ENCODE measurements at regions not wholly inside any gene's neighbourhood (a gene's known extent, or its start where the extent isn't known, plus 50 kb on each side); places are given as distances from the start of the nearest gene placed in this dataset.

GRCh38 chr12:64937452-64937851 lies 113.0 kb downstream of the TBC1D30 start:
- no peak for DNase-seq (ENCODE audit: low read depth in 1 of 2, low spot score in 1 of 2)
- no peak for TF ChIP-seq POLR2AphosphoS5 (IDR thresholded peaks at IDR 0.05; ENCODE audit: low read depth)
- no peak for TF ChIP-seq GABPA (IDR thresholded peaks at IDR 0.05; ENCODE audit: low read depth)
- TF ChIP-seq CTCF (IDR thresholded peaks at IDR 0.05; ENCODE audit: insufficient read depth, low read length): no peak
- TF ChIP-seq REST (IDR thresholded peaks at IDR 0.05; ENCODE audit: insufficient replicate concordance, low read depth): no peak
- no peak for TF ChIP-seq SPI1 (IDR thresholded peaks at IDR 0.05; ENCODE audit: borderline replicate concordance, low read depth)
- H3K27ac ChIP-seq (replicated peaks): no peak overlapping the region
- peaks cover 5% of the 10 kb centered on the region for H3K27me3 ChIP-seq (ENCODE audit: insufficient read depth, poor library complexity, severe bottlenecking)
- no peak overlapping the region for H3K4me3 ChIP-seq (replicated peaks; ENCODE audit: insufficient read depth, low read length)

- no peak overlapping the region for H3K4me3 ChIP-seq (replicated peaks; ENCODE audit: insufficient read depth, low read length)
- no peak overlapping the region for H3K27ac ChIP-seq (replicated peaks)
- peaks cover 5% of the 10 kb centered on the region for H3K27me3 ChIP-seq (ENCODE audit: insufficient read depth, poor library complexity, severe bottlenecking)
- DNase-seq (ENCODE audit: low read depth in 1 of 2, low spot score in 1 of 2): no peak
- TF ChIP-seq SPI1 (IDR thresholded peaks at IDR 0.05; ENCODE audit: borderline replicate concordance, low read depth): no peak
- no peak for TF ChIP-seq GABPA (IDR thresholded peaks at IDR 0.05; ENCODE audit: low read depth)
- TF ChIP-seq REST (IDR thresholded peaks at IDR 0.05; ENCODE audit: insufficient replicate concordance, low read depth): no peak
Observed at GRCh38 chr12:64938179-64938578, 113.7 kb downstream of the TBC1D30 start.

GRCh38 chr12:64943686-64944085 lies 119.2 kb downstream of the TBC1D30 start:
- DNase-seq (ENCODE audit: low read depth in 1 of 2, low spot score in 1 of 2): peak in 1 of 2 experiments; percentile 36
- Histone ChIP-seq H3K27me3 (ENCODE audit: insufficient read depth, poor library complexity, severe bottlenecking) (peaks cover 8% of the 10 kb centered on the region), H3K4me3 (replicated peaks; ENCODE audit: insufficient read depth, low read length) (no peak overlapping the region), H3K27ac (replicated peaks) (no peak overlapping the region)
- TF ChIP-seq GABPA (IDR thresholded peaks at IDR 0.05; ENCODE audit: low read depth) (no peak), POLR2AphosphoS5 (IDR thresholded peaks at IDR 0.05; ENCODE audit: low read depth) (peak; percentile 98), CTCF (IDR thresholded peaks at IDR 0.05; ENCODE audit: insufficient read depth, low read length) (no peak), SPI1 (IDR thresholded peaks at IDR 0.05; ENCODE audit: borderline replicate concordance, low read depth) (no peak)

GRCh38 chr12:64944966-64945365 lies 120.5 kb downstream of the TBC1D30 start:
- Histone ChIP-seq H3K27me3 (ENCODE audit: insufficient read depth, poor library complexity, severe bottlenecking) (peaks cover 8% of the 10 kb centered on the region), H3K27ac (replicated peaks) (no peak overlapping the region), H3K4me3 (replicated peaks; ENCODE audit: insufficient read depth, low read length) (no peak overlapping the region)
- TF ChIP-seq POLR2AphosphoS5 (IDR thresholded peaks at IDR 0.05; ENCODE audit: low read depth) (no peak), GABPA (IDR thresholded peaks at IDR 0.05; ENCODE audit: low read depth) (no peak), CTCF (IDR thresholded peaks at IDR 0.05; ENCODE audit: insufficient read depth, low read length) (no peak), REST (IDR thresholded peaks at IDR 0.05; ENCODE audit: insufficient replicate concordance, low read depth) (no peak), SPI1 (IDR thresholded peaks at IDR 0.05; ENCODE audit: borderline replicate concordance, low read depth) (no peak)
- DNase-seq (ENCODE audit: low read depth in 1 of 2, low spot score in 1 of 2): no peak
